Vagina (tissue), 2 donors: ENCODE measurements at regions not wholly inside any gene's neighbourhood (a gene's known extent, or its start where the extent isn't known, plus 50 kb on each side); places are given as distances from the start of the nearest gene placed in this dataset.

Experiments used
- DNase-seq, 2 donors: peaks; one replicate each; pipeline ENCODE4 v3.0.0-alpha.2; 2017; ENCODE audit errors: extremely low spot score in 2 of 2
- H3K27ac ChIP-seq: fragments of 200-600 bp; sonication (generic); one replicate; pipeline ENCODE4 v1.5.1; 2019
- H3K27me3 ChIP-seq: fragments of 200-600 bp; sonication (generic); one replicate; pipeline ENCODE4 v1.5.1; 2019
- H3K36me3 ChIP-seq, 2 donors: fragments of 200-600 bp; sonication (generic); one replicate each; pipeline ENCODE4 v1.5.1; 2017 to 2019
- H3K4me1 ChIP-seq: fragments of 200-600 bp; sonication (generic); one replicate; pipeline ENCODE4 v1.5.1; 2019
- H3K4me3 ChIP-seq, 2 donors: fragments of 200-600 bp; sonication (generic); 1 replicate in 1 of 2; 2 replicates in 1 of 2; pipeline ENCODE4 v1.5.1; 2016 to 2019
- H3K9me3 ChIP-seq: fragments of 200-600 bp; sonication (generic); one replicate; pipeline ENCODE4 v1.5.1; 2019
- POLR2A ChIP-seq, 2 donors: fragments of 450-650 bp; IDR thresholded peaks; one replicate each; pipeline ENCODE4 v1.6.1; 2017; ENCODE audit warnings: antibody characterized with exemption in 2 of 2, mild to moderate bottlenecking in 2 of 2, moderate library complexity in 2 of 2
- POLR2AphosphoS5 ChIP-seq, 2 donors: sonication (generic); formaldehyde crosslinking; IDR thresholded peaks; one replicate each; pipeline ENCODE4 v1.9.0; 2017; ENCODE audit warnings: antibody characterized with exemption in 2 of 2, mild to moderate bottlenecking in 2 of 2, low read depth in 1 of 2; ENCODE audit not compliant: insufficient read depth in 1 of 2
- intact Hi-C: fragments of 100-400 bp; cut with DNase I; formaldehyde crosslinking; loops from one replicate; pipeline ENCODE4 v1.15.1; 2023
- TF ChIP-seq, protein P1 (sequence below), 3 experiments: fragments of 450-650 bp in 2 of 3; fragments of 200-600 bp in 1 of 3; sonication (generic) in 1 of 3; IDR thresholded peaks; one replicate each; pipeline ENCODE4 v1.5.1; 2017 to 2019; ENCODE audit warnings: antibody characterized with exemption in 3 of 3, mild to moderate bottlenecking in 2 of 3, moderate library complexity in 2 of 3

- intact Hi-C loops: no loop called here
- no peaks in the 10 kb centered on the region for H3K36me3 ChIP-seq
- no peaks in the 10 kb centered on the region for H3K27me3 ChIP-seq
- no peaks in the 10 kb centered on the region for H3K9me3 ChIP-seq
- DNase-seq: no peak
- TF ChIP-seq, protein P1, sequence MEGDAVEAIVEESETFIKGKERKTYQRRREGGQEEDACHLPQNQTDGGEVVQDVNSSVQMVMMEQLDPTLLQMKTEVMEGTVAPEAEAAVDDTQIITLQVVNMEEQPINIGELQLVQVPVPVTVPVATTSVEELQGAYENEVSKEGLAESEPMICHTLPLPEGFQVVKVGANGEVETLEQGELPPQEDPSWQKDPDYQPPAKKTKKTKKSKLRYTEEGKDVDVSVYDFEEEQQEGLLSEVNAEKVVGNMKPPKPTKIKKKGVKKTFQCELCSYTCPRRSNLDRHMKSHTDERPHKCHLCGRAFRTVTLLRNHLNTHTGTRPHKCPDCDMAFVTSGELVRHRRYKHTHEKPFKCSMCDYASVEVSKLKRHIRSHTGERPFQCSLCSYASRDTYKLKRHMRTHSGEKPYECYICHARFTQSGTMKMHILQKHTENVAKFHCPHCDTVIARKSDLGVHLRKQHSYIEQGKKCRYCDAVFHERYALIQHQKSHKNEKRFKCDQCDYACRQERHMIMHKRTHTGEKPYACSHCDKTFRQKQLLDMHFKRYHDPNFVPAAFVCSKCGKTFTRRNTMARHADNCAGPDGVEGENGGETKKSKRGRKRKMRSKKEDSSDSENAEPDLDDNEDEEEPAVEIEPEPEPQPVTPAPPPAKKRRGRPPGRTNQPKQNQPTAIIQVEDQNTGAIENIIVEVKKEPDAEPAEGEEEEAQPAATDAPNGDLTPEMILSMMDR (IDR thresholded peaks at IDR 0.05): no peak
- TF ChIP-seq POLR2A (IDR thresholded peaks at IDR 0.05) (no peak), POLR2AphosphoS5 (IDR thresholded peaks at IDR 0.05; ENCODE audit: insufficient read depth in 1 of 2, low read depth in 1 of 2) (no peak)
- H3K4me3 ChIP-seq: no peak overlapping the region
- no peak overlapping the region for H3K27ac ChIP-seq
- H3K4me1 ChIP-seq: no peaks in the 10 kb centered on the region
Measured at GRCh38 chr6:114556846-114557488, 214.1 kb upstream of the HS3ST5 start.

- Histone ChIP-seq H3K4me3 (no peak overlapping the region), H3K36me3 (no peaks in the 10 kb centered on the region), H3K27me3 (no peaks in the 10 kb centered on the region), H3K4me1 (no peaks in the 10 kb centered on the region), H3K27ac (no peak overlapping the region), H3K9me3 (no peaks in the 10 kb centered on the region)
- intact Hi-C loops: no loop called here
- no peak for TF ChIP-seq POLR2A (IDR thresholded peaks at IDR 0.05)
- TF ChIP-seq POLR2AphosphoS5 (IDR thresholded peaks at IDR 0.05; ENCODE audit: insufficient read depth in 1 of 2, low read depth in 1 of 2): no peak
- TF ChIP-seq, protein P1 (IDR thresholded peaks at IDR 0.05): no peak
- DNase-seq: no peak
Measured at GRCh38 chr6:114550316-114550715, 207.5 kb upstream of the HS3ST5 start.

- Histone ChIP-seq H3K4me3 (no peak overlapping the region), H3K36me3 (no peaks in the 10 kb centered on the region), H3K27ac (no peak overlapping the region), H3K4me1 (no peaks in the 10 kb centered on the region), H3K9me3 (no peaks in the 10 kb centered on the region), H3K27me3 (no peaks in the 10 kb centered on the region)
- no peak for DNase-seq
- intact Hi-C loops: no loop called here
- TF ChIP-seq, protein P1 (IDR thresholded peaks at IDR 0.05): no peak
- TF ChIP-seq POLR2A (IDR thresholded peaks at IDR 0.05) (no peak), POLR2AphosphoS5 (IDR thresholded peaks at IDR 0.05; ENCODE audit: insufficient read depth in 1 of 2, low read depth in 1 of 2) (no peak)
Measured at GRCh38 chr6:114543696-114544095, 200.9 kb upstream of the HS3ST5 start.

- no peak for DNase-seq
- Histone ChIP-seq H3K4me1 (no peaks in the 10 kb centered on the region), H3K27ac (no peak overlapping the region), H3K4me3 (no peak overlapping the region), H3K36me3 (no peaks in the 10 kb centered on the region), H3K27me3 (no peaks in the 10 kb centered on the region), H3K9me3 (no peaks in the 10 kb centered on the region)
- intact Hi-C loops: no loop called here
- TF ChIP-seq POLR2AphosphoS5 (IDR thresholded peaks at IDR 0.05; ENCODE audit: insufficient read depth in 1 of 2, low read depth in 1 of 2) (no peak), POLR2A (IDR thresholded peaks at IDR 0.05) (no peak)
- TF ChIP-seq, protein P1 (IDR thresholded peaks at IDR 0.05): no peak
Measured at GRCh38 chr6:114541794-114542193, 199.0 kb upstream of the HS3ST5 start.

DNA sequence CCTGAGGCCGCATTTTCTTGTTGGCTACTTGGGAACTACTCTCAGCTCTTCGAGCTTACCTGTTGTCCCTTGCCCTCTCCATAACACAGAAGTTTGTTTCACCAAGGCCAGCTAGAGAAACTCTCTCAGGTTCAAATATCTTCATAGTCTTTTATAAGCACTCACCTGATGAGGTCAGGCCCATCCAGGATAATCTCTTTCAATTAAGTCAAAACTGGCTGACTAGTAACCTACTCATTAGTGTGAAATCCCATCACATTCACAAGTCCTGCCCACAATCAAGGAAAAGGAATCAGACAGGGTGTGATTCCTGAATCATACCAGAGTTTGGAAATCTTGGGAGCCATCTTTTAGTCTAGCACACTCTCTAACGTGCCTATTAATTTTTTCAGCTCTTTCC is 195.2 kb upstream of the HS3ST5 start:
- intact Hi-C loops: no loop called here
- Histone ChIP-seq H3K4me1 (no peaks in the 10 kb centered on the region), H3K9me3 (no peaks in the 10 kb centered on the region), H3K27me3 (no peaks in the 10 kb centered on the region), H3K4me3 (no peak overlapping the region), H3K36me3 (no peaks in the 10 kb centered on the region), H3K27ac (no peak overlapping the region)
- DNase-seq: no peak
- TF ChIP-seq, protein P1 (IDR thresholded peaks at IDR 0.05): no peak
- TF ChIP-seq POLR2A (IDR thresholded peaks at IDR 0.05) (no peak), POLR2AphosphoS5 (IDR thresholded peaks at IDR 0.05; ENCODE audit: insufficient read depth in 1 of 2, low read depth in 1 of 2) (no peak)
